HUDEP-2 (cell line): ENCODE measurements at regions not wholly inside any gene's neighbourhood (a gene's known extent, or its start where the extent isn't known, plus 50 kb on each side); places are given as distances from the start of the nearest gene placed in this dataset.
"Not testable (repeated sequence)": the region's sequence is repeated elsewhere in the genome, so short reads cannot be mapped to it uniquely, and the experiment has no call there.

ENCODE experiments used
- DNase-seq, 76 experiments: peaks; one replicate each; lab custom pipeline; 2025; ENCODE audit not compliant: unreplicated experiment in 76 of 76; lab: John Stamatoyannopoulos, UW

DNA sequence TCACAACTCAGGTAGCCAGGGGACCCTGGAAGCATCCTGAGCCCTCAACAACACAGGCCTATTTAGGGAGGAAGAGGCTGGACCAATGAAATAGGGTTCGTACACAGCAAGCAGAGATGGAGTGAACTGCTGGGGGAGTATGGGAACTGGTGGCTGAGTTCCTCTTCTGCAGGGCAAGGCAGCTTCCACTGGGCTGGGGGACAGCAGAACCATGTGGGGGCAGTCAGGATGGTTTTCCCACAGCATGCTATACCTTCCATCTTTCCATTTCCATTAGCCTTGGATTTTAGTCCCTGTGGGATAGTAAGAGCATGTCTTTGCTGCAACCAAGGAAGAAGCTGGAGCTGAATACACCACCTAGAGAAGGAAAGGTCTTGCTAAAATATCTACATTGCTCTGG is 370.6 kb downstream of the CCSER2 start:
- DNase-seq, result no peak

DNA sequence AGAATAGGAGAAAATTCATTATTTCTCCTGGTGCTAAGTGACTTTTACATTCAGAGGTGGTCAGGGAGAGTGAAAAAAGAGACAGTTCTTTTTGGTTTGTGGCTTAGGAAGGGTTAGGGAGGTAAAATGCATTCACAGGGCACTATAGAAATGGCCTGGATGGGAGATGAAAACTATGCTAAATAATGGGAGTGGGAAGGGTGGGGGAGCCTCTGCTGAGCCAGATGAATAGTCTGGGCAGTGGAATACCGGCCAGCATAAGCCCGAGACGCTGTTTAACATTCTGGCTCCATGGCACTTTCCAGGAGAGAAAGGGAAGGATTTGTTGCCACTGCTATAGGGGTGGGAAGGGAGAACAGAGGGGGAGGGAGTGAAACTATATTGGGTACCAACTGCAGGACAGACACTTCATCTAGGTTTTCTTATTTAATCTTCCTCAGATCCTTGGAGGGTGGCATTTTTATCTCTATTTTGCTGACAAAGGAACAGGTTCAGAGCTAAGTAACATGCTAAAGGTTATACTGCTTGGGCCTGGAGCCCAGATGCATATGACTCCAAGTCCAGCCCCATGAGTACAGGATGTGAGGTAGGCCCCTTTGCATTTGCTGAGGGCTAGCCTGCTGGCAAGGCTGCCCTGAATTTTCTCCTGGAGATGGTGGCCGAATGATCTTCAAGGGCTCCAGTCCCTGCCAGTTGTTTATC is 372.4 kb downstream of the CCSER2 start:
- DNase-seq, result no peak

DNA sequence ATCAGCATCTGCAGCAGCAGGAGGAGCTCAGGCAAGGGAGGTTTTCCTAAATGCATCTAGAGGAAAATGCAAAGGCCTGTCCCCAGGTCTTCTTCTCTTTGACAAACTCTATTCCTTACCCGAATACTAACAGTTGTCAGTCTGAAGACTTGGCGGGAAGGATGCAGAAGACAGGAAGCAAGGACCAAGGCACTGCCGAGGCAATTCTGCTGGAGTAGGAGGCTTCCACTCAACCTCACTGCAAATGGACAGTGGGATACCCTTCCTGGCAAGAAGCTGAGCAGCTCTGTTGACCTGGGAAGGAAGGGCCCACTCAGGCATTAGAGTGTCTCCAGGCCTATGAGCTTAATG is 373.0 kb downstream of the CCSER2 start:
- DNase-seq, result no peak

DNA sequence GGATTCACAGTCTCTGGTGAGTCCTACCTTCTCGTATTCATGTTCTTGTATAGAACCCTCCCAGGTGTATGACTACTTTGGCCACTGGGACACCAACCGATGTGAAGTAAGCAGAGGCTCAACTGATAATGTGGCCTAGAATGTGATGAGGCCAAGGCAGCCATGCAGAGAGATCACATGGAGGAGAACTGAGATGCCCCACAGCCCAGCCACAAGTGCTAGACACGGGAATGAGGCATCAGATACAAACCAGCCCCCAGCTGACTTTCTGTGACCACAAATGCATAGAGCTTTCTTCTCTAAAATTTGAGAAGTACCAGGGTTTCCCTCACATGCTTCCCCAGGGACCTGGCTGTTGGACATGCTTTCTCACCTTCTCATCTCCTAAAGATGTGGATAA is 375.7 kb downstream of the CCSER2 start:
- no peak for DNase-seq

DNA sequence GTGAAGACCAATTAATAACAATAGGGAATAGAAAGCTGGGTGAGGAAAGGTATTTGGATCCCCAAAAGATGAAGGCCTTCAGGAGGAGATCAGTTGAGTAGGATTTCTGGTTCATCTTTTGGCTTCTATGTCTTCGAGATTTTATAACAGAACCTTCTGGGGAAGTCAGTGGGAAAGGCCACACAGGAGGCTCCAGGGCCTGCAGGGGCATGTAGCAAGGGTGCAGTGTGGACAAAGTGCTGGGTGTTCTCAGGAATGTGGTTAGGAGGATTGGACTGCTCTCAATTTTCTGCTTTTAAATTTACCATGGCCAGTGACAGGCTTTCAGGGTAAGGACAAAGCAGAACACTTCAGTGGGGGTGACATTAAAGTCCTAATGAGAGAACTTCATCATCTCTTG is 378.0 kb downstream of the CCSER2 start:
- no peak for DNase-seq

DNA sequence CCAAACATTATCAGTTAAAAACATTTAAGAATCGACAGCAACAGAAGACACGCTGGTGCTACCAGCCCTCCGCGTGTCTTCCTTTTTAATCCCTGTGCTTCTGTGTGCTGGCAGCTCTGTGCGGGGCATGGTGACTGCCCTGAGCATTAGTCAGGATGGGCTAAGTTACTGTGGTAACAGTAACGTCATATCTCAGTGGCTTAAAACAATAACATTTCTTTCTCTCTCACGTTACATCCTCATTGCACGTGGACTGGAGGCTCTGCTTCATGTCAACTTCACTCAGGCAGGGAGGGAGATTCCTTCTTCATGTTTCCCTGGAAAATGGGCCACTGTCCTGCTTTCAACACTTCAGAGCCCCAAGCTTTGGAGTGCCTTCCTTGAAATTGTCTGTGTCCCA is 378.5 kb downstream of the CCSER2 start:
- no peak for DNase-seq

DNA sequence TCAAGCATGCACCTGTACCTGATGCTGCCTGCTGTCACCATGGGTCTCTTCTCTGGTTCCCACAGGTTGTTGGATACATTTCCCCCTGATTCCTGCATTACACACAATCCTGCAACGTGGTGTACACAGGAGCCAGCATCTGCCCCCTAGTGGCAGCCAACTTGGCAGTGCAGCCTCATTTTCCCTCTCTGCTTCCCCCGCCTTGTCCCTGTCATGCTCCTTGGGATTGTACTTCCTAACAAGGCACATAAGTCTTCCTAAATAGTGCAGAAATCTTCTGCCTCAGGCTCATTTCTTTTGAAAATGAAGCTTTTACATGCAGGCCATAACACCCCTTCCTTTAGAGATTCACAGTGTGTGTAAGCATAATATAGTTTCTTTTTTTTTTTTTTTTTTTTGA is 387.5 kb downstream of the CCSER2 start:
- DNase-seq, result peak in 20 of 76 experiments; percentile 2 to 41 (median 14)

DNA sequence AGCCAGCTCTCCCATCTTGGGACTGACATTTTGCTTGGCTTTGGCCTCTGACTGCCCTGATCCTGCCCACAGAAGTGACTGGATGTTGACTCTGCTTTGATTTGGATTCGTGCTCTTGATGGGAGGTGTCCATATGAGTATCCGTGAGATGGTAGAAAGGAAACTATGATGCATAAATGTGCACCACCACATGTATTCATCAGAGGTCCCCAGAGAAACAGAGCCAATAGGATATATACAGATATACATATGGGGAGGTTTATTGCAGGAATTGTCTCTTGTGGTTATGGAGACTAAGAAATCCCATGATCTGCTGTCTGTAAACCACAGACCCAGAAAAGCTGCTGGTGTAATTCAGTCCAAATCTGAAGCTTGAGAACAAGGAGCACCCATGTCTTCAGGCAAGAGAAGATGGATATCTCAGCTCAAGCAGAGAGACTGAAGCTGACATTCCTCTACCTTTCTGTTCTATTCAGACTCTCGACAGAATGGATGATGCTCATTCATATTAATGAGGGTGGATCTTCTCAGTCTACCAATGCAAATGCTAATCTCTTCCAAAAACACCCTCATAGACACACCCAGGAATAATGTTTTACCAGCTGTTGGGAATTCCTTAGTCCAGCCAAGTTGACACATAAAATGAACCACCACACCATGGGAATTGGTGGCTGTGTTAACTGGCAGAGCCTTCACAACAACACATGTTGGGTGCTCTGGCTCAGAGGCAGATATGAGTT is 390.7 kb downstream of the CCSER2 start:
- no peak for DNase-seq

DNA sequence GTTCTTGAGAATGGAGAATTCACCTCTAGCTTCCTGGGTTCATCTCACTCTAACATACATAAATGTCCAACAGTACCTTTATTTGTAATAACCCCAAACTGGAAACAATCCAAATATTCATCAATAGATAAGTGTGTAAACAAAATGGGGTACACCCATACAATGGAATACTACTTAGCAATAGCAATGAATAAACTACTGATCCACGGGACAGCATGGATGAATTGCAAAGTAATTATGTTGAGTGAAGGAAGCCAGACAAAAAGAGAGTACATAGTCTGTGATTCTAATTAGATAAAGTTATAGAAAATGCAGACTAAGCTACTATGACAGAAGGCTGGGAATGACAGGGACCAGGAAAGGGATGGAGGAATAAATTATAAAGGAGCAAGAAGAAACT is 391.3 kb downstream of the CCSER2 start:
- no peak for DNase-seq

DNA sequence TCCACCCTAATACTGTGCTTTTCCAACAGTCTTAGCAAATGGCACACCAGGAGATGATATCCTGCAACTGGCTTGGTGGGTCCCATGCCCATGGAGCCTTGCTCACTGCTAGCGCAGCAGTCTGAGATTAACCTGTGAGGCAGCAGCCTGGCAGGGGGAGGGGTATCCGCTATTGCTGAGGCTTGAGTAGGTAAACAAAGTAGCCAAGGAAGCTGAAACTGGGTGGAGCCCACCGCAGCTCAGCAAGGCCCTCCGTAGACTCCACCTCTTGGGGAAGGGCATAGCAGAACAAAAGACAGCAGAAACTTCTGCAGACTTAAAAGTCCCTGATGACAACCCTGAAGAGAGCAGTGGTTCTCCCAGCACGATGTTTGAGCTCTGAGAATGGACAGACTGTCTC is 399.0 kb downstream of the CCSER2 start:
- no peak for DNase-seq

DNA sequence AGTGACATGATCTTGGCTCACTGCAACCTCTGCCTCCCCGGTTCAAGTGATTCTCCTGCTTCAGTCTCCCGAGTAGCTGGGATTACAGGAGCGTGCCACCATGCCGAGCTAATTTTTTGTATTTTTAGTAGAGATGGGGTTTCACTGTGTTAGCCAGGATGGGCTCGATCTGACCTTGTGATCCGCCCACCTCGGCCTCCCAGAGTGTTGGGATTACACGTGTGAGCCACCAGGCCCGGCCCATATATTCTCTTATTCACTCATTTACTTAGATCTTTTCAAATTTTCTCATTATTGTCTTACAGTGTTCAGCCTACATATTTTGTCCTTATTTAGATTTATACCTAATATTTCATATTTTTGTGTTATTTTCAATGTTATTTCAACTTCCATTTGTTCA is 410.7 kb downstream of the CCSER2 start:
- DNase-seq, result not testable (repeated sequence)

DNA sequence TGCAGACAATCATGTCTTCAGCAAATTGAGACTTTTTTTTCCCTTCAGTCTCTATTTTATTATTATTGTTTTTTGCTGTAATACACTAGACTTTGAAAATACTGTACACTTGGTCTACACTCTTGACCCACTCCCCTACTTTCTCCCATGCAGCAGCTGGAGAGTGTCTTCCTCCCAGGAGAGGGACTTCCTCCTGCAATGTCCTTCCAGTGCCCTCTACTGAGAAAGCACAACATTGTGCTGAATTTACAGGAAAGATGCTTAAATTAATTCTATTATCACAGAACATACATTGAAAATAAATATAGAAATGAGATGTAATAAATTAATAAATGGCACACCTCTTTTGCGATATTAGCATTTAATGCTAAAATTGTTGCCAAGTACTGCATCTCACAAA is 411.3 kb downstream of the CCSER2 start:
- no peak for DNase-seq

DNA sequence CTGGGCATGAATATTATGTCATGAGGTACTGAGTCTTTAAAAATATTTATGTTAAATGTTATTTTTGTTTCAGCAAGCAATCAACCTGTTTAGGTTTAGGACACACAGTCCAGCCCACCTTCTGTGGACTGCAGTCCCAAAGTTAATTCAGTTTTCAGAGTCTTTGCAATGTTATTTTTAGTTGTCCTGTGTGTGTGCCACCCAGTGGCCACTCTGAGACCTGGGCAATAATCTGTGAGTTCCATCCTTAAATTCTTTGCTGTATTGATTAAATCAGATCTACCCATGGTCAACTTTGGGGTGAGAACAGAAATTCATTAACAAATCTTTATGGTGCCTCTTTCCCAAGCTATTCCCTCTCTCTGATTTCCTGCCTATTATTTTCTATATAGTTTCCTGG is 415.1 kb downstream of the CCSER2 start:
- DNase-seq, result no peak

DNA sequence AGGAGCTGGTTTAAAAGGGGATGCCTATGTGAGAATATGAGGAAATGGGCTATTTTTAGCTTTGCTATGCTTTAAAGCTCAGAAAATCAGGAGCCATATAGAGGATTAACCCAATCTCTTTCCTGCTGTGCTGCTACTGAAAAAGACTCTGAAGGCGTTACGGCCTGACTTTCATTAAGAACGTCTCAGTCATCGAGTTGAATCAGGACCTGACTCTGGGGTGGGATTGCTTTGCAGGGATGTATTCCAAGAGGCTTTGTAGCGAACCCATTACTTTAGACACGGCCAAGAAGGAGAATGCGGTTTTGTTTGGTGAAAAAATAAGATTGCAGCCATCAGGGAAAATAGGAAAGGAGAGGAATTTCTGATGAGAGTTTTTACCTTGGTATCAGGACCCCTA is 426.9 kb downstream of the CCSER2 start:
- DNase-seq, result no peak

DNA sequence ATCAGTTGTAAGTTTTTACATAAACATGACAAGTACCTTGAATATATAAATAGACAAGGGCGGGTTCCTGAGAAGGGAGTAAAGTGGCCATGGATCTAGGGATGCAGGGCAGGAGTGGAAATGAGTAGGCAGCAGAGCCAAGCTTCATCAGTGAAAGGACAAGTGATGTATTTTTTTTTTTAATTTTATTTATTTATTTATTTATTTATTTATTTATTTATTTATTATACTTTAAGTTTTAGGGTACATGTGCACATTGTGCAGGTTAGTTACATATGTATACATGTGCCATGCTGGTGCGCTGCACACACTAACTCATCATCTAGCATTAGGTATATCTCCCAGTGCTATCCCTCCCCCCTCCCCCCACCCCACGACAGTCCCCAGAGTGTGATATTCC is 428.3 kb downstream of the CCSER2 start:
- not testable (repeated sequence) for DNase-seq

DNA sequence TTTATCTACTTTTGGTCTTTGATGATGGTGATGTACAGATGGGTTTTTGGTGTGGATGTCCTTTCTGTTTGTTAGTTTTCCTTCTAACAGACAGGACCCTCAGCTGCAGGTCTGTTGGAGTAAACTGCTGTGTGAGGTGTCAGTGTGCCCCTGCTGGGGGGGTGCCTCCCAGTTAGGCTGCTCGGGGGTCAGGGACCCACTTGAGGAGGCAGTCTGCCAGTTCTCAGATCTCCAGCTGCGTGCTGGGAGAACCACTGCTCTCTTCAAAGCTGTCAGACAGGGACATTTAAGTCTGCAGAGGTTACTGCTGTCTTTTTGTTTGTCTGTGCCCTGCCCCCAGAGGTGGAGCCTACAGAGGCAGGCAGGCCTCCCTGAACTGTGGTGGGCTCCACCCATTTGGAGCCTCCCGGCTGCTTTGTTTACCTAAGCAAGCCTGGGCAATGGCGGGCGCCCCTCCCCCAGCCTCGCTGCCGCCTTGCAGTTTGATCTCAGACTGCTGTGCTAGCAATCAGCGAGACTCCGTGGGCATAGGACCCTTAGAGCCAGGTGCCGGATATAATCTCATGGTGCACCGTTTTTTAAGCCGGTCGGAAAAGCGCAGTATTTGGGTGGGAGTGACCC is 433.7 kb downstream of the CCSER2 start:
- not testable (repeated sequence) for DNase-seq

DNA sequence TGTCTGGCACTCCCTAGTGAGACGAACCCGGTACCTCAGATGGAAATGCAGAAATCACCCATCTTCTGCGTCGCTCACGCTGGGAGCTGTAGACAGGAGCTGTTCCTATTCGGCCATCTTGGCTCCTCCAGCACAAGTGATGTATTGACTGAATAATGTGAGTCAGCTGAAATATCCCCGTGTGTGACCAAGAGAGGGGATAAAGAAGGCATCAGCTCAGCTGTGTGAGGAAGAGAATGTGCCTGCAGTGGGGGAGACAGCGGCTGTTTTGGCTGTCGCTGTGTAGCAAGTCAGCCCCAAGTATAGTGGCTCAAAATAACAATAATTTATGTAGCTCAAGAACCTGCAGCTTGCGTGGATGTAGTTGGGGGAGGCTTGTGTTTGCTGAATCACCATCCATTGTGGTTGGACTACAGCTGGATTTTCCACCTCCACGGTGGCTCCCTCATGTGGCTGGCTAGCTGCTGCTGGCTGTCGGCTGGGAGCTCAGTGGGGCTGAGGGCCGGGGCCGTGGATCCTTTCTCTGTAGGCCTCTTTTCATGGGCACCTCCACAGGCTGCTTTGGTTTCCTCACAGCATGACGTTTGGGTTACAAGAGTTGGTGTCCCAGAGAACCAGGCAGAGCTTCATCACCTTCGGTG is 434.5 kb downstream of the CCSER2 start:
- no peak for DNase-seq

DNA sequence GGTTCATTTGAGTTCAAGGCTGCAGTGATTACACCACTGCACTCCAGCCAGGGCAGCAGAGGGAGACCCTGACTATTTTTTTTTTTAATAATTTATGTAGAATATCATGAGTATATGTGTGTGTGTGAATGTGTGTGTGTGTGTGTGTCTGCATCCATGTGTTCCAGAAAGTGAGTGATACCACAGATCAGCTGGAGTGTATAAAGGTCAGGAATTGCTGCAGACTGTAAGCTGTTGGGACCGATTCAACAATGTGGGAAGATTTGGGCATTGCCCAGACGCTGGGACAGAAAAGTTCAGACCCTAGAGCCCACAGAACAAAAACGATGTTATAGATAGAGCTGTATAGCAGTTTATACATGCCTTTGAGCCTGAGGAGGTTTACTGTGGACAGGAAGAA is 435.6 kb downstream of the CCSER2 start:
- no peak for DNase-seq

DNA sequence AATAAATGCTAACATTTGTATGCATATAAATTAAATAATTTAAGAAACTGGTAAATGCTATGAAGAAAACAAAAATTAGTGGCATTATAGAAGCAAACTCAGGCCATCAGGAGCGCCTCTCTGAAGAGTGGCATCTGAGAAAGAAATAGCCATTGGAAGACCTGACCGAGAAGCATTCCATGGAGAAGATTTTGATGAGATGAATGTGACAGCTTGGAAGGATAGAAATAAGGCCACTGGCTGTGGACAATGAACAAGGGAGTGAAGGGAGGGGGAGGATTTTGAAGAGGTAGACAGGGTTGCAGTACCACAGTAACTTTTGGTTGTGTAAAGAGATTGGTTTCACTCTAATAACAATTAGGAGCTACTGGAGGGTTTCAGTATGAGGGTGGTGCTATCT is 436.7 kb downstream of the CCSER2 start:
- no peak for DNase-seq

DNA sequence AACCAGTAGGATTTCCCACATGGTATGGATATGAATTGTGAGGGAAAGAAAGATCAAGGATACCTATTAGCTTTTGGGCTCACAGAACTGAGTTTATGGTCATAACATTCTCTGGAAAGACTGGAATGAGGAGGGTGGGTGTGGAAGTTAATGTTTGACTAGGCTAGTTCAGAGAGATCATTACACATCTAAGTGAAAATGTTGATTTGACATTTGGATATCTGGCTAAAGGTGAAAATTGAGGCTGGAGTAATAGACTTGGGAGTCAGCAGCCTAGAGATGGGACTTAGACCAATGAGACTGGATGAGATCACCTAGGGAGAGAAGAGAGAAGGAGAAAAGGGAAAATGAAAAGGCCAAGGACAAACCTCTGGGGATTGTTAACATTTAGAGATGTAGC is 437.3 kb downstream of the CCSER2 start:
- DNase-seq, result no peak

DNA sequence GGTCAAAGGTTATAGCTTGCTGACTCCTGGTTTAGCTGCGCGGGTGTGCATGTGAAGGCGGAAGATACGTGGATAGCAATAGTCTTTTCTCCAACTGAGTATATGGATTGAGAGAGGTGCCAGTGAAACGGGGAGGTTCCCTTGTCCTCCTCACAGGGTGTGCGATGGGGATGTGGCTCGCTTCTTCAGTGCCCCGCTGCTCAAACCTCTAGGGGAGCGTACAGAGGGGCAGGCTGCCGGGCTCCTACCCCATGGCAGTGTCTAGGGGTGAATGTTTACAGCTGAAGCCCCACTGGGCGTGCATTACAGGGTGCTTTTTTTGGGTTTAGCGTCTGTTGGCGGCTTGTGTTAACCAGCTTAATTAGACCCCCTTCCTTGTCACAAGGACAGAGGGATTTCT is 438.5 kb downstream of the CCSER2 start:
- no peak for DNase-seq

DNA sequence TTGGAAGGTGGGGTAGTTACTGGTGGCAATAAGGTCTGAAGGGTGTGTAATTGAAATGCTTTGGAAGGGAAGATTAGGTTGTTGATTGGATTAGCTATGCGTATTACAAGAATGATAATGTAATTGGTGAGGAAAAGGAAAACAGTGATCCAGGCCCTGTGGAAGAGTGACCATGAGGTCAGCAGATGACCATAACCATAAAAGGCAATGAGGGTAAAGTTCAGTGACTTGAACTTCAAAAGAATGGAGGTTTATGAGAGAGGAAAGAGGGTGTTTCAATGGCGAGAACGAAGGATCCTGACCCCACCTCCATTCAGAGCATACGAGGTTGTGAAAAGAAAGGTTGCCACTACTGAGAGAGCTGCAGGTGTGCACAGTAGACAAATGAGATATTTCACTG is 439.7 kb downstream of the CCSER2 start:
- no peak for DNase-seq
